ENCODE measurements at regions not wholly inside any gene's neighbourhood (a gene's known extent, or its start where the extent isn't known, plus 50 kb on each side); places are given as distances from the start of the nearest gene placed in this dataset.

DNA sequence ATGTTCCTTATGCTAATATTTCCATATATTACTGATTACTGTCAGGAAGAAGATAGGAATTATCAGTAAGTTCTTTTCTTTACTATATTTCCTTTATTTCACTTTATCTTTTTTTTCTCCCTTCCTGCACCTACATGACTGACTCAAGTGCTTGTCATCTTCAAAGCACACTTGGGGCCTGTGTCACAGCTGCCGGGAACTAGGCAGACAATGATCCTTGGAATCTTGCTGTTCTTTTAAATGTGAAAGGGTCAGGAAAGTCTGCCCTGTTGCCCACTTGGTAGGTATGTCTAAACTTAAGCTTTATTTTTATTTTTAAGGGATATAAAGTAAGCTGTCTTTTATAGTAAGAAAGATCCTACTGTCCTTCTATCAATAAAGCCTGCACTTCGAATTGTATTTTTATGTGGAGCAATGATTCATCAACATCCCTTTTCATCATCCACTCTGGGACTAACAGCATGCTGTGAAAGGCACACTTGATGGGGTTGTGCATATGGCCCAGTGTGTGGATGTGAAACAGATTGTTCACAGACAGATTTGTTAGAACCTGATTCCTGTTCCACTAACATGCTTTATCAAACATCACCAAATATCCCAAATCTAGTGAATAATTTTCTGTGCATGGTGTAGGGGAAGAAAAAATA, 556.9 kb downstream of the DNAJB9 start:
- Mint-ChIP-seq H3K4me1 (no peaks in the 10 kb centered on the region), H3K36me3 (no peaks in the 10 kb centered on the region), H3K27me3 (no peaks in the 10 kb centered on the region), H3K9me3 (peaks cover 8% of the 10 kb centered on the region), H3K4me3 (no peak overlapping the region), H3K27ac (no peak overlapping the region)
- CTCF ChIA-PET: no interaction called here
- no peak for DNase-seq

DNA sequence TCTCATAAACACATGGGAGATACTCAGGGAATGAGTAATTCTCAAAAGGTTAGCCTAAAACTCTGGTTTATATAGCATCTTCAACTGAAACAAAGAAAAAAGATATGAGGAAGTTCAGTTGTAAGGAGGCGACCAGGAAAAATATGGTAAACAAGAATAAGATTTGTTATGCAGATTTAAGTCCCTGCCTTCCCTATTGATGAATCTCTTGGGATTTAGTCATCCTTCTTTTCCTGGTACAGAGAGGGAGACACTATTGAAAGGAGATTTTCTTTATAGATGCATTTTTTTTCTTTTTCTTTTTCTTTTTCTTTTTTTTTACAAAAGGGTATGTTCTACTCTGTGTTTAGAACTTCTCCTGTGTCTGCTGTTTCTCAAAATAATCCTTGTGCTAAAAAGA, 557.5 kb downstream of the DNAJB9 start:
- CTCF ChIA-PET: no interaction called here
- Mint-ChIP-seq H3K4me1 (no peaks in the 10 kb centered on the region), H3K27me3 (no peaks in the 10 kb centered on the region), H3K9me3 (peaks cover 8% of the 10 kb centered on the region), H3K4me3 (no peak overlapping the region), H3K36me3 (no peaks in the 10 kb centered on the region), H3K27ac (no peak overlapping the region)
- no peak for DNase-seq

DNA sequence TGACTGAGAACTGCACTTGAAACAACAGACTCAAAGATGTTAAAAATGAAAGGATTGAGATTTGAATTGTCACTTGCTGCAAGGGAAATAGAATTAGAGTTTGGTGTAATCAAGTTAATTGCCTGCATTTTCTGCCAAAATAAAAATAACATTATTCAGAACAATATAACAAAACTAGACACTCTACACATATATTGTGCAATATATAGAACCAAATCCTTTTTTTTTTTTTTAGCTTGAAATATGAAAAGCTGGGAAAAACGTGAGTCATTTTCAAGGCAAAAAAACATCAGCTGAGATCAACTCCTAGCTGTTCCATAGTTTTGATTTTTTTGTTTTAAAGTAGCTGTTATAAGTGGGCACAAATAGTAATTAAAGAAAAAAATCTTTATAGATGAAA, 561.5 kb downstream of the DNAJB9 start:
- CTCF ChIA-PET: interaction anchor here (0.7 kb wide), 1 partner anchor 41 kb away, joined by 3 read pairs; no protein-coding TSS in a partner anchor
- Mint-ChIP-seq H3K36me3 (no peaks in the 10 kb centered on the region), H3K4me3 (no peak overlapping the region)

DNA sequence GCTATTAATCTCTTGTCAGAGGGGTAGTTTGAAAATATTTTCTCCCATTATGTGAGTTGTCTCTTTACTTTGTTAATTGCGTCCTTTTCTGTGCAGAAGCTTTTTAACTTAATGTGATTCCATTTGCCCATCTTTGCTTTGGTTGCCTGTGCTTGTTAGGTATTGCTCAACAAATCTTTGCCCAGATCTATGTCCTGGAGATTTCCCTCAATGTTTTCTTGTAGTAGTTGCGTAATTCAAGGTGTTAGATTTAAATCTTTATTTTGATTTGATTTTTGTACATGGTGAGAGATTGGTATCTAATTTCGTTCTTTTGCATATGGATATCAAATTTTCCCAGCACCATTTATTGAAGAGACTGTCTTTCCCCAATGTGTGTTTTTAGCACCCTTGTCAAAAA, 567.2 kb downstream of the DNAJB9 start:
- H3K4me1 Mint-ChIP-seq: no peaks in the 10 kb centered on the region
- H3K9me3 Mint-ChIP-seq: peaks cover 11% of the 10 kb centered on the region
- DNase-seq: no peak
- no peaks in the 10 kb centered on the region for H3K27me3 Mint-ChIP-seq
- CTCF ChIA-PET: no interaction called here
- H3K27ac Mint-ChIP-seq: no peak overlapping the region
- H3K4me3 Mint-ChIP-seq: no peak overlapping the region
- no peaks in the 10 kb centered on the region for H3K36me3 Mint-ChIP-seq

More for the DNA sequence above, 561.5 kb downstream of the DNAJB9 start:
- no peak overlapping the region for H3K27ac Mint-ChIP-seq
- H3K4me1 Mint-ChIP-seq: no peaks in the 10 kb centered on the region
- no peaks in the 10 kb centered on the region for H3K27me3 Mint-ChIP-seq
- peaks cover 10% of the 10 kb centered on the region for H3K9me3 Mint-ChIP-seq
- no peak for DNase-seq

DNA sequence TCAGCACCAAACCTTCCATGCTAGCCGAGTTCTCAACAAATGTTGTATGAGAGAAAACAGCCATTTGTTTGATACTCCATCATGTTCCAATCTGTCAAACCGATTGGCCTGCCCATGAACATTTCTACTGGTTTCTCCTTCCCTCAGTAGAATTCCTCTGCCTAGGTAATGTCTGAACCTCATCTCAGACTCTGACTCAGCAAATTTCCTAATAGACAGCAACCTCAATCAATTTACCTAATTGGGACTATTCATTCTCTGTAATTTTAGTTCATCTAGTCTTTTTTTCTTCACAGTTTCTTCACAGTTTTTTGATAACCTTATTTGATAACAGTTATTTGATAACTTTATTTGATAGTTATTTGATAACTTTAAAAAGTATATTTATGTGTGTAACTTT, 585.1 kb downstream of the DNAJB9 start:
- Mint-ChIP-seq H3K4me1 (no peaks in the 10 kb centered on the region), H3K27ac (no peak overlapping the region), H3K36me3 (no peaks in the 10 kb centered on the region), H3K27me3 (no peaks in the 10 kb centered on the region), H3K4me3 (no peak overlapping the region), H3K9me3 (peaks cover 12% of the 10 kb centered on the region)
- CTCF ChIA-PET: no interaction called here
- no peak for DNase-seq

DNA sequence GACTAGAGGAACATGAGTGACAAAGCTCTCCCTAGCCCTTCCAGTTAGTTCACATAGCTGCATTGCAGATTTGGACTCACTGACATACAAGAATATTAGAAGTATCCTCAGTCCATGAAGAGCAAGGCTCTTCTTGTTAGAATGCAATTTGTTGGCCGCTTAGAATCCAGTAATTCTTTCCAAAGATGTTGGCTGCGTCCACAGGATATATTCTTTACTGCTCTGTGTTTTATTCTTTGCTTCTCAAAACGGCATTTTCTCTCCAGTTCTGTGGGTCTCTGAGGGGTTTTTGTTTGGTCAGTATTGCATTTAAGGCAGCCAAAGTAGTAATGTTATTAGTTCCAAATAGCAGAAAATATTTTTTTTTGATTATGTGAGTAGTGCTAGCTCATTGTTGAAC, 588.6 kb downstream of the DNAJB9 start:
- DNase-seq: no peak
- Mint-ChIP-seq H3K4me1 (no peaks in the 10 kb centered on the region), H3K36me3 (no peaks in the 10 kb centered on the region), H3K27me3 (no peaks in the 10 kb centered on the region), H3K27ac (no peak overlapping the region), H3K9me3 (peaks cover 9% of the 10 kb centered on the region), H3K4me3 (no peak overlapping the region)
- CTCF ChIA-PET: no interaction called here

DNA sequence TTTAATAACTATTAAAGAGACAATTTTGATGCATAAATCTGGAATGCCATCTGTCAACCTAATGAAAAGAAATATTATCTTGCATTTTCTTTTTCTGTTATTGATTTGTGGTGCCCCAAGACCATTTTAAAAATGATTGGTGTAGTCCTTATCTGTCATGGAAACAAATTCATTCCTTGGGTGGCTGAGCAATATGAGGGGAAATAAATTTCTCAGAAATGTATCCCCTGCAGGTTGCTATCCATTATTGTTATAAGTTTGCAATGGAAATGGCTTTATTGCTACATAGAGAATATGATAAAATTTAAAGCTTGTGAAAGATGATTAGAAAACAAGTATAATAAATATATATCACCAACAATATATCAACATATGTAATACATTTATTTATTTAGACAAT, 607.0 kb downstream of the DNAJB9 start:
- Mint-ChIP-seq H3K4me1 (no peaks in the 10 kb centered on the region), H3K27ac (no peak overlapping the region), H3K36me3 (no peaks in the 10 kb centered on the region), H3K9me3 (no peaks in the 10 kb centered on the region), H3K4me3 (no peak overlapping the region), H3K27me3 (no peaks in the 10 kb centered on the region)
- CTCF ChIA-PET: no interaction called here
- no peak for DNase-seq

DNA sequence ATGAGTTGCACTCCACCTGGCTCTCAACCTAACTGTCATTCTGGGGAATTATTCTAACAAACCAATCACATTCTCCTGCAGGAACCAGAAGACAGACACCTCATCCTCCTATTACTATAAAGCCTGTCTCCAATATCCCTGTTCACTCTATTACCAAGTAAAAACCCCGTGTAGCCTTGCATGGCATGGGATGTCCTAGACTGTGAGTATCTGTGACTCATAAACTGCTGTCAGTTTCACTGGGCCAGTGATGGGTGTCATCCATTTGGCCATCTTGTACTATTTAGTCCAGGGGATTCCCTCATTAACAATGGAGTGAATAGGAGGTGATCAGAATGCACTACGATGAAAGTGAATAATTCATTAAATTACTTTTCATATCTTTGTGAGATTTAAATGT, 608.7 kb downstream of the DNAJB9 start:
- H3K9me3 Mint-ChIP-seq: peaks cover 4% of the 10 kb centered on the region
- no peaks in the 10 kb centered on the region for H3K4me1 Mint-ChIP-seq
- no peak overlapping the region for H3K27ac Mint-ChIP-seq

DNA sequence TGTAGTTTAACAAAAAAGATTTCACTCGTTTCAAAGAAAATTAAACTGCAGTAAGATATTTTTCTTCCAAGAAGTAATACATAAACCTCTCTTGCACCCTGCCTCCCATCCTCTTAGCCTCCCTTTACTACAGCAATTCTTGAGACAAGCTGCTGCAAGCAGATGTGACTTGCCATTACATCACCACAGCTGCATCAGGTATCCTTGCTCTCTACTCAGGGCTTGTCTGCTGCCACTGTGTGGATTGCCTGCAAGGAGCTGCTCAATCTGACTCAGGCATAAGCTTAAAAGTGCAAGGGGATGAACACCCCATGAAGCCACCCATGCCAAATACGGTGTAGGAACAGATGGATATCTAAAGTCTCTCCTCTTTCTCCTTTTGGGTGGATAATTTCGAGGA, 609.9 kb downstream of the DNAJB9 start:
- CTCF ChIA-PET: no interaction called here
- no peak for DNase-seq
- no peaks in the 10 kb centered on the region for H3K4me1 Mint-ChIP-seq
- H3K9me3 Mint-ChIP-seq: peaks cover 6% of the 10 kb centered on the region
- H3K27ac Mint-ChIP-seq: no peak overlapping the region
- H3K27me3 Mint-ChIP-seq: no peaks in the 10 kb centered on the region
- no peak overlapping the region for H3K4me3 Mint-ChIP-seq
- H3K36me3 Mint-ChIP-seq: no peaks in the 10 kb centered on the region

More for the DNA sequence above, 608.7 kb downstream of the DNAJB9 start:
- no peak overlapping the region for H3K4me3 Mint-ChIP-seq
- H3K36me3 Mint-ChIP-seq: no peaks in the 10 kb centered on the region
- no peak for DNase-seq
- H3K27me3 Mint-ChIP-seq: no peaks in the 10 kb centered on the region
- CTCF ChIA-PET: no interaction called here

DNA sequence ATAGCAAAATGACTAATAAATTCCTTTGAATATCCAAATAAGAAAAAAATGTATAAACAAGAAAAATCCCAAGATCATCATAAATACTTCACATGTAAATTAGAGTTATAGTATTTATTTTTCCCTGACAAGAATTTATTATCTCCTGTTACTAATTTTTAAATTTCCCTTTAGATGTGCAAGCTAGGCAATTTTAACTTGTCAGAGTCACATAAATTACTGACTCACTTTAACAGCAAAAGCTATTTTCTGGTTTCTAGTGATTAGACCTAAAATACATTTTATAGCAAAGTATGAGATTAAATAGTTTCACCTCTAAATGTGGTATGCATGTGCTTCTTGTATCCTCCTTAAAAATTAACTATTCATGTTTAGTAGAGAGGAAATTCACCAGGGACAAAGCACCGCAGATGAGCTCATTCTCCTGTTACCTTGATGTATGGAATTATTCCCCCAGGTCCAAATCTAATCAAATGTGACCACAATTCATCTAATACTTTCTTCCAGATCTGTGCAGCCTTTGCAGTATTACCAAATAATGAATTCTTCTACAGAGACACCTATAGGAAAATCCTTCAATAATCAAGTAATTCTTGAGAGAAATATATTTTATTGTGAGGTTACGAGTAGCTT, 621.2 kb downstream of the DNAJB9 start:
- CTCF ChIA-PET: no interaction called here

DNA sequence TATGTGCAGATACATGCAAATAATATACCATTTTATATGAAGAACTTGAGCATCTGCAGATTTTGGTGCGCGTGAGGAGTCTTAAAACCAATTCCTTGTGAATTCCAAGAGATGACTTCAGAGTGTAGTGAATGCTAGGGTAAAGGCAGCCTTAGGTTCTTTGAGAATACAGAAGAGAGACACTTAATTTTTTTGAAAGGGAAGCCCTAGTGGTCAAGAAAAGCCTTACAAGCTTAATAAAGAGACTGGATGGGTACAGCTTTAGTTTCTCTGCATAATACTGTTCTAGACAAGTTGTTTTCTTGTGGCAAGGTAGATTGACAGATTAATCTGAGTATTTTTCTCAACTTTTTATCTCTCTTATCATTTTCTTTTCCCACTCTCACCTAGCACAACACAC, 636.5 kb downstream of the DNAJB9 start:
- CTCF ChIA-PET: no interaction called here
- Mint-ChIP-seq H3K9me3 (peaks cover 2% of the 10 kb centered on the region), H3K27me3 (no peaks in the 10 kb centered on the region), H3K36me3 (no peaks in the 10 kb centered on the region), H3K4me3 (no peak overlapping the region), H3K4me1 (no peaks in the 10 kb centered on the region), H3K27ac (no peak overlapping the region)
- DNase-seq: no peak

More for the DNA sequence above, 621.2 kb downstream of the DNAJB9 start:
- H3K4me1 Mint-ChIP-seq: no peaks in the 10 kb centered on the region
- peaks cover 8% of the 10 kb centered on the region for H3K9me3 Mint-ChIP-seq
- H3K27me3 Mint-ChIP-seq: no peaks in the 10 kb centered on the region
- no peak overlapping the region for H3K4me3 Mint-ChIP-seq
- DNase-seq: no peak
- H3K36me3 Mint-ChIP-seq: no peaks in the 10 kb centered on the region
- no peak overlapping the region for H3K27ac Mint-ChIP-seq

DNA sequence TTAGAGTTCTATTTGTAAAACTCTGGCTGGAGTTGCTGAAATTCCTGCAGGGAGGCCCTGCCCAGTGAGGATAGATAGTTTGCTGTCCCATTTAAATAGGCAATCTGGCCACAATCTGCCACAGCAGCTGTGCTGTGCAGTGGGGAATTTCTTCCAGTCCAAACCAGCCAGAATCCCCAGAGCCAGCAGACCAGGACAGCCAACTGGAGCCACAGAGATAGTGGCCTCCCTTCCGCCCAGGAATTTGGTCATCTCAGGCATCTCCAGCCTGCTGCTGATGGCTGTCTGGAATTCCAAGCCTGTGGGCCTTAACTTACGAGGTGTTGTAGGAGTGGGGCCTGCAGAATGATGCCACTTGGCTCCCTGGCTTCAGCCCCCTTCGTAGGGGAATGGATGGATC, 643.4 kb downstream of the DNAJB9 start:
- CTCF ChIA-PET: no interaction called here
- no peaks in the 10 kb centered on the region for H3K4me1 Mint-ChIP-seq
- no peak overlapping the region for H3K27ac Mint-ChIP-seq
- no peaks in the 10 kb centered on the region for H3K36me3 Mint-ChIP-seq
- H3K4me3 Mint-ChIP-seq: no peak overlapping the region
- H3K9me3 Mint-ChIP-seq: peaks cover 6% of the 10 kb centered on the region
- H3K27me3 Mint-ChIP-seq: no peaks in the 10 kb centered on the region
- DNase-seq: no peak

DNA sequence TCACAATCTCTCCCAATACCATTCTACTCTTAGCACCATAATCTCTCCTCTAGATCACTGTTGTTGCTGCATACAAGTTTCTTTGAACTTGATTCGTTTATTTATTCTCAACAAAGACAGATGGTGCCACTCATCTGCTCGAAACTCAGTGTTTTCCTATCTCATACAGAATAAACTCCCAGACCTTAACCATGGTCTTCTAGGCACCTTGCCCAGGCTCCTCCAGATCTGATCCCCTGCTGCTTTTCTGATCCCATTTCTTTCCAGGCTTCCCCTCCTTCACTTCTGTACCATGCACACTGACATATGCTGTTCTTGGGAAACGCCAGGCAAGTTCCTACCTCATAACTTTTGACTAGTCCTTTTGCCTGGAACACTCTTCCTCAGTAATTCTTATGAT, 645.7 kb downstream of the DNAJB9 start:
- Mint-ChIP-seq H3K9me3 (peaks cover 6% of the 10 kb centered on the region), H3K27ac (no peak overlapping the region), H3K4me3 (no peak overlapping the region), H3K4me1 (no peaks in the 10 kb centered on the region), H3K27me3 (no peaks in the 10 kb centered on the region), H3K36me3 (no peaks in the 10 kb centered on the region)
- CTCF ChIA-PET: no interaction called here
- DNase-seq: no peak

DNA sequence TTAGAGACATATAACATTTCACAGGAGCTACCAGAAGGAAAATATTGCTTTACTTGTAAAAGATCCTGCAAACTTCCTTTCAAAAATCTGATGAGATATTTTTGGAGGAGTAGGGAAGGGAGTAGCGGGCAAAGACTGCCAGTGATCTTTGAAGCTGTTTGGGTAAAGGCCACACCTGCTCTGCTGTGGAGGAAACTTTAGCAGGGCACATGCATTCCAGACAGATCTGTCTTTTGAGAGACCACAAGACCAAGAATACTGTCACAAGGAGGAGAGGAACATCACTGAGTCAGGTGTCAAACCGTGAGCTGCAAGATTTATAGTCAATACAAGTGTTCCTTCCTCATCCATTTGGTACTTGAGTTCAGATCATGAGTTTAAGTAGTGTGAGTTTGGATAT, 654.4 kb downstream of the DNAJB9 start:
- Mint-ChIP-seq H3K9me3 (peaks cover 4% of the 10 kb centered on the region), H3K27me3 (no peaks in the 10 kb centered on the region), H3K4me1 (no peaks in the 10 kb centered on the region), H3K27ac (no peak overlapping the region), H3K4me3 (no peak overlapping the region), H3K36me3 (no peaks in the 10 kb centered on the region)
- CTCF ChIA-PET: no interaction called here
- DNase-seq: no peak

DNA sequence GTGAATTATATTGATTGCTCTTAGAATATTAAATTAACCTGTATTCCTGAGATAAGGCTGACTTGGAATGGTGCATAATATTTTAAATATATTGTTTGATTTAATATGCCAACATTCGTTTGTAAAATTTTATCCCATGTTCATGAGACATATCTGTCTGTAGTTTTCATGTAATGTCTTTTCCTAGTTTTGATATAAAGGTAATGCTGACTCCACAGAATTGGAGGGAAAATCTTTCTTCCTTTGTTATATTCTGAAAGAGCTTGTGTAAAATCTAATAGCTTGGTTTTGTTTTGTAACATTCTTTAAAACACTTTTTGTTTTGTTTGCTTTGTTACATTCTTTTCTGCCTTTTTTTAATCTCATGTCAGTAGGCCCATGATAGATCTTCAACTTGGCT, 657.0 kb downstream of the DNAJB9 start:
- Mint-ChIP-seq H3K9me3 (peaks cover 5% of the 10 kb centered on the region), H3K27me3 (no peaks in the 10 kb centered on the region), H3K27ac (no peak overlapping the region), H3K4me1 (no peaks in the 10 kb centered on the region), H3K4me3 (no peak overlapping the region), H3K36me3 (no peaks in the 10 kb centered on the region)
- CTCF ChIA-PET: interaction anchor here (1.0 kb wide), 1 partner anchor 20 kb away, joined by 3 read pairs; no protein-coding TSS in a partner anchor
- no peak for DNase-seq

Measured in activated naive CD4-positive, alpha-beta T cell treated with anti-CD3 and anti-CD28 coated beads, Interleukin-2, amount 10 ng/mL, durations not matched to agents 7 days and 5 days (primary cell).